ENCODE measurements at regions not wholly inside any gene's neighbourhood (a gene's known extent, or its start where the extent isn't known, plus 50 kb on each side); places are given as distances from the start of the nearest gene placed in this dataset.

GRCh38 chr17:83028851-83029250 is 50.6 kb upstream of the METRNL start:
- TF ChIP-seq, protein P1, sequence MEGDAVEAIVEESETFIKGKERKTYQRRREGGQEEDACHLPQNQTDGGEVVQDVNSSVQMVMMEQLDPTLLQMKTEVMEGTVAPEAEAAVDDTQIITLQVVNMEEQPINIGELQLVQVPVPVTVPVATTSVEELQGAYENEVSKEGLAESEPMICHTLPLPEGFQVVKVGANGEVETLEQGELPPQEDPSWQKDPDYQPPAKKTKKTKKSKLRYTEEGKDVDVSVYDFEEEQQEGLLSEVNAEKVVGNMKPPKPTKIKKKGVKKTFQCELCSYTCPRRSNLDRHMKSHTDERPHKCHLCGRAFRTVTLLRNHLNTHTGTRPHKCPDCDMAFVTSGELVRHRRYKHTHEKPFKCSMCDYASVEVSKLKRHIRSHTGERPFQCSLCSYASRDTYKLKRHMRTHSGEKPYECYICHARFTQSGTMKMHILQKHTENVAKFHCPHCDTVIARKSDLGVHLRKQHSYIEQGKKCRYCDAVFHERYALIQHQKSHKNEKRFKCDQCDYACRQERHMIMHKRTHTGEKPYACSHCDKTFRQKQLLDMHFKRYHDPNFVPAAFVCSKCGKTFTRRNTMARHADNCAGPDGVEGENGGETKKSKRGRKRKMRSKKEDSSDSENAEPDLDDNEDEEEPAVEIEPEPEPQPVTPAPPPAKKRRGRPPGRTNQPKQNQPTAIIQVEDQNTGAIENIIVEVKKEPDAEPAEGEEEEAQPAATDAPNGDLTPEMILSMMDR (IDR thresholded peaks at IDR 0.05; ENCODE audit: low read length), result no peak
- no peak for TF ChIP-seq EZH2phosphoT487 (IDR thresholded peaks at IDR 0.05; ENCODE audit: low read length)

Measured in MM.1S (cell line).